ENCODE measurements at regions not wholly inside any gene's neighbourhood (a gene's known extent, or its start where the extent isn't known, plus 50 kb on each side); places are given as distances from the start of the nearest gene placed in this dataset.
"Not testable (repeated sequence)": the region's sequence is repeated elsewhere in the genome, so short reads cannot be mapped to it uniquely, and the experiment has no call there.

- no peak overlapping the region for H3K27ac ChIP-seq (ENCODE audit: extremely low read depth, low read depth, low read length)
- H3K9me3 ChIP-seq (ENCODE audit: control insufficient read depth, insufficient read depth, low read depth, low read length) = no peaks in the 10 kb centered on the region
- POLR2A ChIA-PET = no interaction called here
- CTCF ChIA-PET = no interaction called here
- H3K4me1 ChIP-seq (ENCODE audit: control insufficient read depth, insufficient read depth, low read length) = no peaks in the 10 kb centered on the region
- no peak for TF ChIP-seq ZNF248 (tag by site-specific recombination; IDR thresholded peaks at IDR 0.05)
- TF ChIP-seq ZNF366 (tag by site-specific recombination; conservative IDR thresholded peaks at IDR 0.05) = no peak
- TF ChIP-seq GLI4 (tag by site-specific recombination; IDR thresholded peaks at IDR 0.05) = no peak
- TF ChIP-seq ZSCAN16 (tag by site-specific recombination; IDR thresholded peaks at IDR 0.05) = no peak
- TF ChIP-seq ZNF768 (tag by site-specific recombination; IDR thresholded peaks at IDR 0.05) = no peak
- TF ChIP-seq ZNF202 (tag by site-specific recombination; IDR thresholded peaks at IDR 0.05; ENCODE audit: borderline replicate concordance) = no peak
- TF ChIP-seq ZNF404 (tag by site-specific recombination; IDR thresholded peaks at IDR 0.05) = no peak
- TF ChIP-seq KLF1 (tag by site-specific recombination; IDR thresholded peaks at IDR 0.05) = no peak
- no peak for TF ChIP-seq ZNF24 (tag by site-specific recombination; IDR thresholded peaks at IDR 0.05)
- no peak for TF ChIP-seq ZBTB49 (tag by site-specific recombination; IDR thresholded peaks at IDR 0.05; ENCODE audit: low read depth)
- no peak for TF ChIP-seq GLIS1 (tag by site-specific recombination; IDR thresholded peaks at IDR 0.05)
- TF ChIP-seq ZNF558 (tag by site-specific recombination; IDR thresholded peaks at IDR 0.05) = no peak
- no peak for TF ChIP-seq GFI1B (tag by site-specific recombination; IDR thresholded peaks at IDR 0.05)
- no peak for TF ChIP-seq ZNF549 (tag by site-specific recombination; IDR thresholded peaks at IDR 0.05)
- TF ChIP-seq AEBP2 (tag by site-specific recombination; IDR thresholded peaks at IDR 0.05; ENCODE audit: borderline replicate concordance) = no peak
- TF ChIP-seq ZSCAN23 (tag by site-specific recombination; IDR thresholded peaks at IDR 0.05) = no peak
- H3K36me3 ChIP-seq (ENCODE audit: control insufficient read depth in 2 of 2, insufficient read depth in 1 of 2, low read length in 2 of 2) = no peaks in the 10 kb centered on the region
- H3K4me3 ChIP-seq (ENCODE audit: low read depth, low read length) = no peak overlapping the region
These were observed 242.5 kb downstream of the MYCN start for GRCh38 chr2:16182841-16183240.

- CTCF ChIA-PET = interaction anchor here (0.7 kb wide), 1 partner anchor 30 kb away, joined by 4 read pairs; no protein-coding TSS in a partner anchor
- H3K27ac ChIP-seq (ENCODE audit: extremely low read depth, low read depth, low read length); H3K36me3 ChIP-seq (ENCODE audit: control insufficient read depth in 2 of 2, insufficient read depth in 1 of 2, low read length in 2 of 2); H3K4me1 ChIP-seq (ENCODE audit: control insufficient read depth, insufficient read depth, low read length); H3K9me3 ChIP-seq (ENCODE audit: control insufficient read depth, insufficient read depth, low read depth, low read length); POLR2A ChIA-PET; H3K4me3 ChIP-seq (ENCODE audit: low read depth, low read length): not testable (repeated sequence)
These were observed 242.0 kb downstream of the MYCN start for GRCh38 chr2:16182311-16182815.

GRCh38 chr2:16181741-16182090, 241.4 kb downstream of the MYCN start:
- no peaks in the 10 kb centered on the region for H3K36me3 ChIP-seq (ENCODE audit: control insufficient read depth in 2 of 2, insufficient read depth in 1 of 2, low read length in 2 of 2)
- no peak overlapping the region for H3K4me3 ChIP-seq (ENCODE audit: low read depth, low read length)
- H3K4me1 ChIP-seq (ENCODE audit: control insufficient read depth, insufficient read depth, low read length) = no peaks in the 10 kb centered on the region
- POLR2A ChIA-PET = no interaction called here
- H3K27ac ChIP-seq (ENCODE audit: extremely low read depth, low read depth, low read length) = no peak overlapping the region
- CTCF ChIA-PET = interaction anchor here (0.7 kb wide), 1 partner anchor 29 kb away, joined by 4 read pairs; no protein-coding TSS in a partner anchor
- no peaks in the 10 kb centered on the region for H3K9me3 ChIP-seq (ENCODE audit: control insufficient read depth, insufficient read depth, low read depth, low read length)
- TF ChIP-seq ZNF777 (tag by site-specific recombination; IDR thresholded peaks at IDR 0.05; ENCODE audit: borderline replicate concordance) (no peak), PRDM4 (tag by site-specific recombination; IDR thresholded peaks at IDR 0.05) (no peak), ZNF140 (tag by site-specific recombination; IDR thresholded peaks at IDR 0.05) (no peak), ZNF274 (IDR thresholded peaks at IDR 0.05; ENCODE audit: low read length) (no peak), ZNF274 (tag by site-specific recombination; IDR thresholded peaks at IDR 0.05; ENCODE audit: borderline replicate concordance) (no peak), ZNF16 (tag by site-specific recombination; IDR thresholded peaks at IDR 0.05; ENCODE audit: low read depth) (no peak), ZNF692 (tag by site-specific recombination; IDR thresholded peaks at IDR 0.05) (no peak), ZNF558 (tag by site-specific recombination; IDR thresholded peaks at IDR 0.05) (no peak)
